K562 (cell line): ENCODE measurements at regions not wholly inside any gene's neighbourhood (a gene's known extent, or its start where the extent isn't known, plus 50 kb on each side); places are given as distances from the start of the nearest gene placed in this dataset.

ENCODE experiments used
- C11orf30 ChIP-seq: fragments of 450-650 bp; IDR thresholded peaks from 2 replicates; pipeline ENCODE4 v1.6.1; 2016; ENCODE audit warnings: low read depth, mild to moderate bottlenecking
- CBFB ChIP-seq: sonication (generic); formaldehyde crosslinking; IDR thresholded peaks from 2 replicates; pipeline ENCODE4 v1.4.0; 2020; ENCODE audit warnings: mild to moderate bottlenecking, missing genetic modification reagents
- CREM ChIP-seq: IDR thresholded peaks from 2 replicates; pipeline ENCODE4 v1.6.1; 2014; ENCODE audit warnings: antibody characterized with exemption, low read depth
- CXXC5 ChIP-seq: fragments of 250-450 bp; sonication (Bioruptor Pico); IDR thresholded peaks from 2 replicates; pipeline ENCODE4 v1.8.0; 2022; ENCODE audit warnings: inconsistent platforms, mild to moderate bottlenecking, moderate library complexity
- EP300 ChIP-seq: IDR thresholded peaks from 2 replicates; pipeline ENCODE4 v1.6.1; 2012; ENCODE audit warnings: low read length, improper control_type of control experiment
- ETV5 ChIP-seq: sonication (generic); formaldehyde crosslinking; IDR thresholded peaks from 2 replicates; pipeline ENCODE4 v1.4.0; 2020; ENCODE audit warnings: low read depth, mild to moderate bottlenecking, missing genetic modification reagents
- HNRNPUL1 ChIP-seq: fragments of 200-400 bp; formaldehyde crosslinking; IDR thresholded peaks from 2 replicates; pipeline ENCODE4 v1.6.1; 2017; ENCODE audit warnings: low read length
- IFI16 ChIP-seq: fragments of 250-450 bp; sonication (Bioruptor Pico); IDR thresholded peaks from 2 replicates; pipeline ENCODE4 v2.1.2; 2022; ENCODE audit warnings: mild to moderate bottlenecking, inconsistent platforms
- JUND ChIP-seq, 2 experiments: IDR thresholded peaks; 2 replicates in 1 of 2; 3 replicates in 1 of 2; pipeline ENCODE4 v1.6.1; 2011; ENCODE audit warnings: borderline replicate concordance in 2 of 2, low read depth in 2 of 2, low read length in 2 of 2, improper control_type of control experiment in 1 of 2, missing biosample characterization in 1 of 2, missing genetic modification characterization in 1 of 2, missing genetic modification reagents in 1 of 2
- KDM1A ChIP-seq, 2 experiments: fragments of 450-650 bp; IDR thresholded peaks; 2 replicates each; pipeline ENCODE4 v1.6.1; 2016; ENCODE audit warnings: mild to moderate bottlenecking in 2 of 2
- MAFF ChIP-seq: IDR thresholded peaks from 2 replicates; pipeline ENCODE4 v1.6.1; 2012; ENCODE audit warnings: low read length, improper control_type of control experiment
- MAFG ChIP-seq: fragments of 450-650 bp; conservative IDR thresholded peaks from 2 replicates; pipeline ENCODE4 v1.6.1; 2016; ENCODE audit warnings: missing genetic modification characterization, missing compliant biosample characterization
- NFE2 ChIP-seq: IDR thresholded peaks from 2 replicates; pipeline ENCODE4 v1.6.1; 2014; ENCODE audit warnings: antibody characterized with exemption, low read depth
- SMAD3 ChIP-seq: fragments of 450-650 bp; formaldehyde crosslinking; conservative IDR thresholded peaks from 2 replicates; pipeline ENCODE4 v1.4.0; 2020; ENCODE audit warnings: mild to moderate bottlenecking
- SMARCC2 ChIP-seq: fragments of 450-650 bp; IDR thresholded peaks from 2 replicates; pipeline ENCODE4 v1.6.1; 2017; ENCODE audit warnings: antibody characterized with exemption, moderate library complexity, mild to moderate bottlenecking, low read depth
- SMARCE1 ChIP-seq: fragments of 450-650 bp; IDR thresholded peaks from 2 replicates; pipeline ENCODE4 v1.7.1; 2016; ENCODE audit warnings: mild to moderate bottlenecking
- SOX6 ChIP-seq: fragments of 450-650 bp; IDR thresholded peaks from 2 replicates; pipeline ENCODE4 v1.6.1; 2014; ENCODE audit warnings: mild to moderate bottlenecking
- SRSF1 ChIP-seq: fragments of 200-400 bp; formaldehyde crosslinking; IDR thresholded peaks from 2 replicates; pipeline ENCODE4 v1.6.1; 2017; ENCODE audit warnings: mild to moderate bottlenecking, low read depth, low read length, moderate library complexity
- TCF7 ChIP-seq: sonication (generic); IDR thresholded peaks from 2 replicates; pipeline ENCODE4 v1.6.1; 2016; ENCODE audit warnings: antibody characterized with exemption, borderline replicate concordance
- U2AF2 ChIP-seq: fragments of 200-400 bp; formaldehyde crosslinking; optimal IDR thresholded peaks from 2 replicates; pipeline ENCODE3; 2017; ENCODE audit warnings: low read depth, mild to moderate bottlenecking, low read length
- ZEB2 ChIP-seq: fragments of 450-650 bp; IDR thresholded peaks from 2 replicates; pipeline ENCODE4 v1.6.1; 2016
- ZNF3 ChIP-seq: fragments of 250-450 bp; sonication (Bioruptor Pico); IDR thresholded peaks from 2 replicates; pipeline ENCODE4 v1.5.0; 2021; ENCODE audit warnings: mild to moderate bottlenecking, moderate library complexity
- ZNF316 ChIP-seq: fragments of 450-650 bp; IDR thresholded peaks from 2 replicates; pipeline ENCODE4 v1.6.1; 2016
- ZNF354B ChIP-seq: fragments of 250-450 bp; sonication (Bioruptor Pico); IDR thresholded peaks from 2 replicates; pipeline ENCODE4 v1.4.0; 2020
- TF ChIP-seq, protein P1 (sequence below), 2 experiments: IDR thresholded peaks; 2 replicates each; pipeline ENCODE4 v1.6.1; 2012; ENCODE audit warnings: improper control_type of control experiment in 2 of 2, low read depth in 2 of 2, low read length in 2 of 2, borderline replicate concordance in 1 of 2
- TF ChIP-seq, protein P2 (sequence below), 2 experiments: IDR thresholded peaks in 1 of 2; conservative IDR thresholded peaks in 1 of 2; 2 replicates each; pipeline ENCODE4 v1.6.1; 2016; ENCODE audit warnings: low read depth in 2 of 2, mild to moderate bottlenecking in 1 of 2, missing compliant biosample characterization in 1 of 2, missing genetic modification characterization in 1 of 2, moderate library complexity in 1 of 2

DNA sequence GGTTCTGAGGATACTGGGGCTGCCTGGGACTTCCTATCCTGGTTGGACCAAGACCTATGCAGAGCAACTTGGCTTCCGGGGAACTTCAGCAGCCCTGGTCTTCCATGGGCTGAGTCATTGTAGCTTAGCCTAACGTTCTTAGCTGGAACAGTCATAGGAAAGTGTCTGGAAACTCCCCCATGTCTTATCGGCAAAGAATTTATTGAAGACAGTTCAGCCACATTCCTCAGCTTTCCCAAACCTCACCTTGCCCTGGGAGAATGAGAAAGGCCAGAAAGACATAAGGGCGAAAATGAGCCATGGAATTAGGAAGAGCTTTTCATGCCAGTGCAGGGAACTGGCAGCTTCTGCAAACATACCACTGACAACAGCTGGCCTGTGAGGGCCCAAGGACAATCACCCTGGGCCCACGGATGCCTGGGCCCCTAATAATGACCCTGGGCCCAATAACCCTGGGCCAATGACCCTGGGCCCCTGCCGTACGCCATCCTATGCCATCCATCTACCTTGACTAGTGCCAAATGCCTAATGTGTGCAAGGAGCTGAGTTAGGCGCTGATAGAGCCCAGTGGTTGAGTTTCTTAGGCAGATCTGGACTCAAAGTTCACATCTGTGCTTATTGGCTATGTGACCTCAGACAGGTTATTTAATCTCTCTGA is 114.4 kb upstream of the GADD45A start (continued):
- TF ChIP-seq, protein P1, sequence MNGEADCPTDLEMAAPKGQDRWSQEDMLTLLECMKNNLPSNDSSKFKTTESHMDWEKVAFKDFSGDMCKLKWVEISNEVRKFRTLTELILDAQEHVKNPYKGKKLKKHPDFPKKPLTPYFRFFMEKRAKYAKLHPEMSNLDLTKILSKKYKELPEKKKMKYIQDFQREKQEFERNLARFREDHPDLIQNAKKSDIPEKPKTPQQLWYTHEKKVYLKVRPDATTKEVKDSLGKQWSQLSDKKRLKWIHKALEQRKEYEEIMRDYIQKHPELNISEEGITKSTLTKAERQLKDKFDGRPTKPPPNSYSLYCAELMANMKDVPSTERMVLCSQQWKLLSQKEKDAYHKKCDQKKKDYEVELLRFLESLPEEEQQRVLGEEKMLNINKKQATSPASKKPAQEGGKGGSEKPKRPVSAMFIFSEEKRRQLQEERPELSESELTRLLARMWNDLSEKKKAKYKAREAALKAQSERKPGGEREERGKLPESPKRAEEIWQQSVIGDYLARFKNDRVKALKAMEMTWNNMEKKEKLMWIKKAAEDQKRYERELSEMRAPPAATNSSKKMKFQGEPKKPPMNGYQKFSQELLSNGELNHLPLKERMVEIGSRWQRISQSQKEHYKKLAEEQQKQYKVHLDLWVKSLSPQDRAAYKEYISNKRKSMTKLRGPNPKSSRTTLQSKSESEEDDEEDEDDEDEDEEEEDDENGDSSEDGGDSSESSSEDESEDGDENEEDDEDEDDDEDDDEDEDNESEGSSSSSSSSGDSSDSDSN (IDR thresholded peaks at IDR 0.05; ENCODE audit: borderline replicate concordance in 1 of 2, low read depth in 2 of 2, low read length in 2 of 2): peak in 1 of 2 experiments; percentile 44; a peak in 1 of 4 replicates
- TF ChIP-seq CBFB (no peak), MAFG (peak; percentile 70), ZNF354B (CRISPR knock-in tag) (no peak), HNRNPUL1 (no peak), C11orf30 (peak; percentile 71), CXXC5 (peak; percentile 42; the same call in 1 of the 2 replicates), TCF7 (no peak), ZNF3 (CRISPR knock-in tag) (no peak), SMARCE1 (peak; percentile 79), EP300 (peak; percentile 61), NFE2 (peak; percentile 87), IFI16 (no peak), CREM (peak; percentile 43; the same call in 1 of the 2 replicates), SOX6 (peak; percentile 49; the same call in 1 of the 2 replicates), SMAD3 (0 out of 2 replicates have a peak, but pooled peaks have one; percentile 5), ZEB2 (peak; percentile 80; the same call in 1 of the 2 replicates), MAFF (peak; percentile 42; the same call in 1 of the 2 replicates), ETV5 (CRISPR knock-in tag) (peak; percentile 54; the same call in 1 of the 2 replicates), KDM1A (IDR thresholded peaks at IDR 0.05) (0 out of 4 replicates have a peak, but pooled peaks of 1 of the 2 experiments have one; percentile 19), JUND (IDR thresholded peaks at IDR 0.05; ENCODE audit: borderline replicate concordance, low read depth, low read length) (peak; percentile 84), JUND (tag; IDR thresholded peaks at IDR 0.05; ENCODE audit: borderline replicate concordance, low read depth, low read length) (peak; percentile 83; the same call in 1 of the 3 replicates), SRSF1 (no peak), U2AF2 (no peak), ZNF316 (peak; percentile 34; the same call in 1 of the 2 replicates), SMARCC2 (peak; percentile 67; the same call in 1 of the 2 replicates)
- TF ChIP-seq, protein P2, sequence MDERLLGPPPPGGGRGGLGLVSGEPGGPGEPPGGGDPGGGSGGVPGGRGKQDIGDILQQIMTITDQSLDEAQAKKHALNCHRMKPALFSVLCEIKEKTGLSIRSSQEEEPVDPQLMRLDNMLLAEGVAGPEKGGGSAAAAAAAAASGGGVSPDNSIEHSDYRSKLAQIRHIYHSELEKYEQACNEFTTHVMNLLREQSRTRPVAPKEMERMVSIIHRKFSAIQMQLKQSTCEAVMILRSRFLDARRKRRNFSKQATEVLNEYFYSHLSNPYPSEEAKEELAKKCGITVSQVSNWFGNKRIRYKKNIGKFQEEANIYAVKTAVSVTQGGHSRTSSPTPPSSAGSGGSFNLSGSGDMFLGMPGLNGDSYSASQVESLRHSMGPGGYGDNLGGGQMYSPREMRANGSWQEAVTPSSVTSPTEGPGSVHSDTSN (CRISPR knock-in tag; IDR thresholded peaks at IDR 0.05; ENCODE audit: low read depth): no peak
- TF ChIP-seq, protein P2 (tag; conservative IDR thresholded peaks at IDR 0.05; ENCODE audit: low read depth): peak; percentile 14; the same call in 1 of the 2 replicates
